Gastroesophageal sphincter (tissue), 4 donors: ENCODE measurements at regions not wholly inside any gene's neighbourhood (a gene's known extent, or its start where the extent isn't known, plus 50 kb on each side); places are given as distances from the start of the nearest gene placed in this dataset.

ENCODE experiments used
- ATAC-seq: fragments of 150-250 bp; one replicate; pipeline ENCODE4 v1.9.1; 2016; ENCODE audit warnings: mild to moderate bottlenecking, moderate library complexity
- H3K27ac ChIP-seq, 4 donors: fragments of 200-600 bp; sonication (generic) in 3 of 4; 1 replicate in 3 of 4; 2 replicates in 1 of 4; pipeline ENCODE4 v1.5.1; 2016 to 2019
- H3K27me3 ChIP-seq: fragments of 200-600 bp; sonication (generic); one replicate; pipeline ENCODE4 v1.5.1; 2019
- H3K36me3 ChIP-seq, 2 donors: fragments of 200-600 bp; sonication (generic); one replicate each; pipeline ENCODE4 v1.5.1; 2019; ENCODE audit warnings: control low read depth in 1 of 2
- H3K4me1 ChIP-seq, 3 donors: fragments of 200-600 bp; sonication (generic); 1 replicate in 2 of 3; 2 replicates in 1 of 3; pipeline ENCODE4 v1.5.1; 2016 to 2019; ENCODE audit warnings: control low read depth in 2 of 3
- H3K4me3 ChIP-seq, 2 donors: fragments of 200-600 bp; sonication (generic); one replicate each; pipeline ENCODE4 v1.5.1; 2019; ENCODE audit warnings: mild to moderate bottlenecking in 1 of 2, moderate library complexity in 1 of 2
- H3K9me3 ChIP-seq, 3 donors: fragments of 200-600 bp; sonication (generic); one replicate each; pipeline ENCODE4 v1.5.1; 2017 to 2019; ENCODE audit warnings: control low read depth in 2 of 3
- EP300 ChIP-seq: sonication (generic); formaldehyde crosslinking; IDR thresholded peaks from one replicate; pipeline ENCODE4 v1.6.1; 2017; ENCODE audit warnings: antibody characterized with exemption, mild to moderate bottlenecking
- POLR2A ChIP-seq, 2 donors: fragments of 450-650 bp; IDR thresholded peaks; one replicate each; pipeline ENCODE4 v1.6.1; 2017; ENCODE audit warnings: antibody characterized with exemption in 2 of 2, mild to moderate bottlenecking in 2 of 2, moderate library complexity in 1 of 2
- POLR2AphosphoS5 ChIP-seq: sonication (generic); formaldehyde crosslinking; IDR thresholded peaks from one replicate; pipeline ENCODE4 v1.6.1; 2017; ENCODE audit warnings: antibody characterized with exemption
- WGBS, 2 donors: methylation state at CpG; one replicate each; pipeline ENCODE4 v1.1.5; 2018; ENCODE audit warnings: low coverage in 1 of 2; 5-methylcytosine and 5-hydroxymethylcytosine counted together
- TF ChIP-seq, protein P1 (sequence below), 4 experiments: fragments of 200-600 bp in 2 of 4; fragments of 450-650 bp in 2 of 4; sonication (generic) in 1 of 4; IDR thresholded peaks; one replicate each; pipeline ENCODE4 v1.5.1; 2017 to 2019; ENCODE audit warnings: antibody characterized with exemption in 4 of 4, mild to moderate bottlenecking in 2 of 4, moderate library complexity in 2 of 4

GRCh38 chr16:5590416-5590815 lies 492.8 kb upstream of the EEF2KMT start:
- Histone ChIP-seq H3K27me3 (no peaks in the 10 kb centered on the region), H3K36me3 (no peaks in the 10 kb centered on the region), H3K27ac (no peak overlapping the region), H3K9me3 (peaks cover 0 to 6% (median 0%) of the 10 kb centered on the region in 3 donors), H3K4me3 (no peak overlapping the region), H3K4me1 (no peaks in the 10 kb centered on the region)
- WGBS, 2 donors = 75 to 78% methylated on average over 7 to 8 of the region's 8 CpGs
- no peak for ATAC-seq
- TF ChIP-seq, protein P1, sequence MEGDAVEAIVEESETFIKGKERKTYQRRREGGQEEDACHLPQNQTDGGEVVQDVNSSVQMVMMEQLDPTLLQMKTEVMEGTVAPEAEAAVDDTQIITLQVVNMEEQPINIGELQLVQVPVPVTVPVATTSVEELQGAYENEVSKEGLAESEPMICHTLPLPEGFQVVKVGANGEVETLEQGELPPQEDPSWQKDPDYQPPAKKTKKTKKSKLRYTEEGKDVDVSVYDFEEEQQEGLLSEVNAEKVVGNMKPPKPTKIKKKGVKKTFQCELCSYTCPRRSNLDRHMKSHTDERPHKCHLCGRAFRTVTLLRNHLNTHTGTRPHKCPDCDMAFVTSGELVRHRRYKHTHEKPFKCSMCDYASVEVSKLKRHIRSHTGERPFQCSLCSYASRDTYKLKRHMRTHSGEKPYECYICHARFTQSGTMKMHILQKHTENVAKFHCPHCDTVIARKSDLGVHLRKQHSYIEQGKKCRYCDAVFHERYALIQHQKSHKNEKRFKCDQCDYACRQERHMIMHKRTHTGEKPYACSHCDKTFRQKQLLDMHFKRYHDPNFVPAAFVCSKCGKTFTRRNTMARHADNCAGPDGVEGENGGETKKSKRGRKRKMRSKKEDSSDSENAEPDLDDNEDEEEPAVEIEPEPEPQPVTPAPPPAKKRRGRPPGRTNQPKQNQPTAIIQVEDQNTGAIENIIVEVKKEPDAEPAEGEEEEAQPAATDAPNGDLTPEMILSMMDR (IDR thresholded peaks at IDR 0.05) = no peak
- TF ChIP-seq POLR2A (IDR thresholded peaks at IDR 0.05) (no peak), POLR2AphosphoS5 (no peak), EP300 (no peak)

DNA sequence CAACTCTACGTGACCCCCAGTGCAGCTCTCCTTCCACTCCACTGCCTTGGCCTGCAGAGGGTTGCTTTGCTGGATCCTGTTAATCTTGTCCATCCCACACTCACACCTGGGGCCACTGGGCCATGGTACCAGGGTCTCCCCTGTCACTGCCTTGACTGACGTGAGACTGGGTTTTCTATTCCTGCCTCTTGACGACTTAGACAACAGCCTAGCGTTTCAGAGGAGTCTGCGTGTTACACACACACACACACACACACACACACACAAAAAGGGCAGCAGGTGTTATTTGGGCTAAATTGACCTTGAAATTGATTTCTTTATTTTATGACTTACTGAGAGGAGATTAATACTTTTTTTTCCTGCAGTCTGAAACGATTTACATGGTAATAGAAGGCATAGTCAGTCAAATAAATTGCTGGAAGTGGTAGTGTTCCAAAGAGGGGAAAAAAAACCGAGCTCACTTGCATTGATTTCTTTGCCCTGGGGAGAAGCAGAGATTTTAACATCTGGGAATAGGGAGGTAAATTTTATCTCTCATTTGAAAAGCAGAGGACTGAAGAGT lies 492.3 kb upstream of the EEF2KMT start:
- Histone ChIP-seq H3K27me3 (no peaks in the 10 kb centered on the region), H3K27ac (no peak overlapping the region), H3K4me3 (no peak overlapping the region), H3K36me3 (no peaks in the 10 kb centered on the region), H3K9me3 (peaks cover 0 to 1% (median 0%) of the 10 kb centered on the region in 3 donors), H3K4me1 (no peaks in the 10 kb centered on the region)
- 43 to 67% methylated on average over 2 to 6 of the region's 7 CpGs for WGBS, 2 donors
- no peak for ATAC-seq
- TF ChIP-seq, protein P1 (IDR thresholded peaks at IDR 0.05) = no peak
- TF ChIP-seq POLR2A (IDR thresholded peaks at IDR 0.05) (no peak), EP300 (no peak), POLR2AphosphoS5 (no peak)

- H3K4me3 ChIP-seq = no peak overlapping the region
- H3K27me3 ChIP-seq = peaks cover 12% of the 10 kb centered on the region
- TF ChIP-seq POLR2A (IDR thresholded peaks at IDR 0.05) = no peak
- TF ChIP-seq POLR2AphosphoS5 = no peak
- TF ChIP-seq, protein P1 (IDR thresholded peaks at IDR 0.05) = no peak
- no peak for TF ChIP-seq EP300
- H3K36me3 ChIP-seq = no peaks in the 10 kb centered on the region
- H3K27ac ChIP-seq = no peak overlapping the region
- no peaks in the 10 kb centered on the region for H3K4me1 ChIP-seq
- H3K9me3 ChIP-seq = no peaks in the 10 kb centered on the region
- ATAC-seq = no peak
- 66 to 85% methylated on average over 4 of the region's 4 CpGs for WGBS, 2 donors
These were observed 486.5 kb upstream of the EEF2KMT start for GRCh38 chr16:5584109-5584508.

GRCh38 chr16:5582529-5582928 lies 484.9 kb upstream of the EEF2KMT start:
- TF ChIP-seq POLR2AphosphoS5 = no peak
- TF ChIP-seq, protein P1 (IDR thresholded peaks at IDR 0.05) = no peak
- TF ChIP-seq POLR2A (IDR thresholded peaks at IDR 0.05) = no peak
- no peak for TF ChIP-seq EP300
- Histone ChIP-seq H3K4me3 (no peak overlapping the region), H3K36me3 (no peaks in the 10 kb centered on the region), H3K27me3 (peaks cover 14% of the 10 kb centered on the region), H3K4me1 (no peaks in the 10 kb centered on the region), H3K27ac (no peak overlapping the region), H3K9me3 (no peaks in the 10 kb centered on the region)
- no peak for ATAC-seq
- 80 to 92% methylated on average over 2 of the region's 7 CpGs for WGBS, 2 donors

- Histone ChIP-seq H3K27ac (no peak overlapping the region), H3K9me3 (no peaks in the 10 kb centered on the region), H3K27me3 (peaks cover 14% of the 10 kb centered on the region), H3K4me3 (no peak overlapping the region), H3K36me3 (no peaks in the 10 kb centered on the region), H3K4me1 (no peaks in the 10 kb centered on the region)
- 63 to 74% methylated on average over 2 to 3 of the region's 7 CpGs for WGBS, 2 donors
- TF ChIP-seq POLR2AphosphoS5 (no peak), POLR2A (IDR thresholded peaks at IDR 0.05) (no peak), EP300 (no peak)
- TF ChIP-seq, protein P1 (IDR thresholded peaks at IDR 0.05) = no peak
- ATAC-seq = no peak
These were observed 484.3 kb upstream of the EEF2KMT start for GRCh38 chr16:5581908-5582307.
